Activated CD4-positive, alpha-beta T cell treated with anti-CD3 and anti-CD28 coated beads, Interleukin-2, amount 10 ng/mL, durations not matched to agents 24 days and 14 days (primary cell): ENCODE measurements at regions not wholly inside any gene's neighbourhood (a gene's known extent, or its start where the extent isn't known, plus 50 kb on each side); places are given as distances from the start of the nearest gene placed in this dataset.
"Not testable (repeated sequence)": the region's sequence is repeated elsewhere in the genome, so short reads cannot be mapped to it uniquely, and the experiment has no call there.

Experiments used
- DNase-seq: peaks from one replicate; pipeline ENCODE4 v3.0.0; 2022
- H3K27ac Mint-ChIP-seq: one replicate; pipeline ENCODE4 v1.8.0; 2022; ENCODE audit warnings: mild to moderate bottlenecking, mixed read lengths
- H3K27me3 Mint-ChIP-seq: one replicate; pipeline ENCODE4 v1.8.0; 2022; ENCODE audit warnings: mixed read lengths
- H3K36me3 Mint-ChIP-seq: one replicate; pipeline ENCODE4 v1.8.0; 2022; ENCODE audit warnings: low read depth, mild to moderate bottlenecking, mixed read lengths
- H3K4me1 Mint-ChIP-seq: one replicate; pipeline ENCODE4 v1.8.0; 2021; ENCODE audit warnings: mixed read lengths
- H3K4me3 Mint-ChIP-seq: one replicate; pipeline ENCODE4 v1.8.0; 2022; ENCODE audit warnings: mild to moderate bottlenecking, moderate library complexity, mixed read lengths
- H3K9me3 Mint-ChIP-seq: one replicate; pipeline ENCODE4 v1.8.0; 2021; ENCODE audit warnings: mixed read lengths
- intact Hi-C: fragments of 100-400 bp; cut with micrococcal nuclease; formaldehyde crosslinking; loops from one replicate; pipeline ENCODE4 v1.15.1; 2023

DNA sequence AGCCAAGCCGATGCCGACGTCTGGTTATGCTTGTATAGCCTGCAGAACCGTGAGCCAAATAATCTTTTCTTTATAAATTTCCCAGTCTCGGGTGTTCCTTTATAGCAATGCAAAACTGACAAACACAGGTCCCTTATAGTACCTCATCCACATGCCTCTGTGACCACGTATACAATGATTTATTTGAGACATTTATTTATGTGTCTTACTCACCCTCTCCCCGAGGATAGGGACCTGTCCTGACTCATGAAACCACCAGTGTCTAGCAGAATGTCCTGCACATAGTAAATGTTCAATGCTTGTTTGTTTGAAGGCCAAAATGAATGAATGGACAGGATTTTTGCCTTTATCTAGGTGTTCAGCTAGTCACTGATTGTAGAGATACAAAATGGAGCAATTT lies 147.9 kb upstream of the FZD8 start:
- Mint-ChIP-seq H3K27ac (no peak overlapping the region), H3K4me3 (no peak overlapping the region), H3K27me3 (no peaks in the 10 kb centered on the region), H3K9me3 (no peaks in the 10 kb centered on the region), H3K36me3 (no peaks in the 10 kb centered on the region), H3K4me1 (no peaks in the 10 kb centered on the region)
- no peak for DNase-seq
- intact Hi-C loops: no loop called here

DNA sequence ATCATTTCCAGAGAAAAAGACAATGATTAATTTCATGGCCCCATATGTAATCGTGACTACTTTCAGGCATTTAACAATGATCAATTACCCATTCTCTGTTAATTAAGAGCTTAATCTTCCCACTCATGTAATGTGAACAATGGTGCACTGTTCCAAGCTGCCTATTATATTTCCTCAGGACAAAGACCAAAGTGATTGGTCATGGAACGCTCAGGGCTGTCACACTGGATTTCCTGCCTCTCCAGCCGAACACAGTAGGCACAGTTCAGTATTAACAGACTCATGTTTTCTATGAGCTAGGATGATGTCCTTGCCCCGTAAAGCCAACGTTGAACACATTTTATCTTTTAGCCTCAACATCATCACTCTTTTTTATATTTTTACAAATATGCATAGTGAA lies 142.7 kb upstream of the FZD8 start:
- no peak overlapping the region for H3K27ac Mint-ChIP-seq
- intact Hi-C loops: no loop called here
- no peaks in the 10 kb centered on the region for H3K4me1 Mint-ChIP-seq
- H3K36me3 Mint-ChIP-seq: no peaks in the 10 kb centered on the region
- DNase-seq: no peak
- no peaks in the 10 kb centered on the region for H3K9me3 Mint-ChIP-seq
- no peak overlapping the region for H3K4me3 Mint-ChIP-seq
- H3K27me3 Mint-ChIP-seq: no peaks in the 10 kb centered on the region

DNA sequence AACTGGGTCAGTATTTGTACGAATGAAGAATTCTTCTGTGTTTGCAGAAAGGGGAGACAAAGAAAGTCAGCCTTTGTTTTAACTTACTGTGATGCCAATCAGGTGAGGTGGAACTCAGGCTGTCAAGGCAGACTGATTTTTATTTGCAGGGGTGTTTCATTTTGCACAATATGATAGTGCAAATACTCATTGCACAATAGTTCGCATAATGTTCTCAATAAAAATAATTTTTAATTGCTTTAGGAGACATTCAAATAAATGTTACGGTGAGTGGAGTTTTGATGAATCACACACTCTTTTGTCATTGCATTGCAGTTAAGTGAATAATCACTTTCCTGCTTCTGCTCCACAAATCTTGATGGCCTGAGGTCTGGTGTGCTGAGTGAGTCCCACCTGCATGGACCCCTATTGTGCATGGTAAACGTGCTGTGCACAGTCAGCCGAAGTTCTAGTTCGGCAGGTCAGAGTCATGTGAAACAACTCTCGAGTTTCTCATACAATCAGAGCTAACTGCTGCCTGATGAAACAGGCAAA lies 141.3 kb upstream of the FZD8 start:
- no peak for DNase-seq
- H3K27me3 Mint-ChIP-seq: no peaks in the 10 kb centered on the region

DNA sequence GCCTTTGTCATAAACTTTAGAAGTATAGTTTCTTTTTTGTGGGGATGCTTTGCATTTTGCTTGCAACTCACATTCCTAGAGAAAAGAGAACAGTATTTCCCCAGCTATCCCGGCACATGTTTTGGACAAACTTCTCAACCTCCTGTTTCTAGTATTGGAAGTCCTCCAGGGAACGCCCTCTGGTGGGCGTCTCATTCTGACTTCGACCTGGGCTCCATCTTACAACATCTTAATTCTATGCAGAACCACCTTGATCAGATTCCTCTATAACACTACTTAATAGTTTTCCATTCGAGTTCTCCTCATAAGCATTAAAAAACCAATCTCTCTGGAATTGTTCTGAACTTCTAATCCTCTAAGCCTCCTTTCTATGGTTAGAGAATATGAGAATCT lies 139.5 kb upstream of the FZD8 start:
- Mint-ChIP-seq H3K27ac (no peak overlapping the region), H3K9me3 (no peaks in the 10 kb centered on the region), H3K4me3 (no peak overlapping the region), H3K36me3 (no peaks in the 10 kb centered on the region), H3K27me3 (peaks cover 2% of the 10 kb centered on the region), H3K4me1 (no peaks in the 10 kb centered on the region)
- DNase-seq: no peak
- intact Hi-C loops: no loop called here

More for the DNA sequence above, 141.3 kb upstream of the FZD8 start:
- no peak overlapping the region for H3K27ac Mint-ChIP-seq
- no peaks in the 10 kb centered on the region for H3K9me3 Mint-ChIP-seq
- H3K4me3 Mint-ChIP-seq: no peak overlapping the region
- no peaks in the 10 kb centered on the region for H3K36me3 Mint-ChIP-seq
- intact Hi-C loops: no loop called here
- no peaks in the 10 kb centered on the region for H3K4me1 Mint-ChIP-seq

GRCh38 chr10:35780970-35781642 lies 139.0 kb upstream of the FZD8 start:
- H3K27ac Mint-ChIP-seq: no peak overlapping the region
- H3K36me3 Mint-ChIP-seq: no peaks in the 10 kb centered on the region
- H3K27me3 Mint-ChIP-seq: peaks cover 2% of the 10 kb centered on the region
- no peak overlapping the region for H3K4me3 Mint-ChIP-seq
- intact Hi-C loops: no loop called here
- no peaks in the 10 kb centered on the region for H3K4me1 Mint-ChIP-seq
- no peak for DNase-seq
- no peaks in the 10 kb centered on the region for H3K9me3 Mint-ChIP-seq

DNA sequence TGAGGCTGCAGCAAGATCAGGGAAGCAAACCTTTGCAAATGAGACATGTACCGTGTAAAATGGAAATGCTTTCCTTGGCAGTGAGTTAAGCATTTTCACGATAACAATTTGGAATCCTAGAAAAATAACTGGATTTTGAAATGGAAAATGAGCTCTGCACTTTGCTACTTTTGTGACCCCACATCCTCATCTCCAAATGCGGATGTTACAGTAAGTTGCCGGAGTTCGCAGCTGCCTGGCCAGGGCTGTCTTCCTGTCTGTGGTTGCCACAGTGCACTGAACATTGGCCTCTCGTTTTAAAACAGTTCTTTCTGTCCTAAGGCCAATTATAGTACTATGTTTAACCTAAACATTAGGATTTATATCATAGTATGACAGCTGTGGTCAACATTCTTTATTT lies 136.2 kb upstream of the FZD8 start:
- Mint-ChIP-seq H3K4me3 (no peak overlapping the region), H3K27me3 (peaks cover 2% of the 10 kb centered on the region), H3K27ac (no peak overlapping the region), H3K36me3 (no peaks in the 10 kb centered on the region), H3K9me3 (no peaks in the 10 kb centered on the region), H3K4me1 (no peaks in the 10 kb centered on the region)
- no peak for DNase-seq
- intact Hi-C loops: no loop called here

DNA sequence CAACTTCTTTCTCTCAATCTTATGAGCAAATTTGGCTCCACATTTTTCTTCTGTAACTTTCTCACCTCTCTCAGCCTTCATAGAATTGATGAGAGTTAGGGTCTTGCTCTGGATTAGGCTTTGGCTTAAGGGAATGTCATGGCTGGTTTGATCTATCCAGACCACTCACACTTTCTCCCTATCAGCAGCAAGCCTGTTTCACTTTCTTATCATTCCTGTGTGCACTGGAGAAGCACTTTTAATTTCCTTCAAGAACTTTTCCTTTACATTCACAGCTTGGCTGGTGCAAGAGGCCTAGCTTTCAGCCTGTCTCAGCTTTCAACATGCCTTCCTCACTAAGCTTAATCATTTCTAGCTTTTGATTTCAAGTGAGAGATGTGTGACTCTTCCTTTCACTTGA lies 134.5 kb upstream of the FZD8 start:
- intact Hi-C loops, H3K9me3 Mint-ChIP-seq, DNase-seq, H3K4me1 Mint-ChIP-seq, H3K36me3 Mint-ChIP-seq, H3K4me3 Mint-ChIP-seq, H3K27ac Mint-ChIP-seq, H3K27me3 Mint-ChIP-seq: not testable (repeated sequence)

GRCh38 chr10:35774109-35774508 lies 132.0 kb upstream of the FZD8 start:
- Mint-ChIP-seq H3K36me3 (no peaks in the 10 kb centered on the region), H3K27me3 (peaks cover 2% of the 10 kb centered on the region), H3K27ac (no peak overlapping the region), H3K9me3 (no peaks in the 10 kb centered on the region), H3K4me3 (no peak overlapping the region), H3K4me1 (no peaks in the 10 kb centered on the region)
- intact Hi-C loops: no loop called here
- no peak for DNase-seq

GRCh38 chr10:35770817-35771355 lies 128.8 kb upstream of the FZD8 start:
- intact Hi-C loops: no loop called here
- Mint-ChIP-seq H3K4me3 (no peak overlapping the region), H3K27ac (no peak overlapping the region), H3K9me3 (no peaks in the 10 kb centered on the region), H3K36me3 (no peaks in the 10 kb centered on the region), H3K4me1 (no peaks in the 10 kb centered on the region), H3K27me3 (no peaks in the 10 kb centered on the region)
- no peak for DNase-seq

GRCh38 chr10:35769795-35770194 lies 127.7 kb upstream of the FZD8 start:
- no peaks in the 10 kb centered on the region for H3K9me3 Mint-ChIP-seq
- H3K36me3 Mint-ChIP-seq: no peaks in the 10 kb centered on the region
- H3K27ac Mint-ChIP-seq: no peak overlapping the region
- H3K27me3 Mint-ChIP-seq: no peaks in the 10 kb centered on the region
- intact Hi-C loops: no loop called here
- DNase-seq: no peak
- no peaks in the 10 kb centered on the region for H3K4me1 Mint-ChIP-seq
- no peak overlapping the region for H3K4me3 Mint-ChIP-seq

GRCh38 chr10:35768731-35769130 lies 126.6 kb upstream of the FZD8 start:
- DNase-seq: no peak
- Mint-ChIP-seq H3K9me3 (no peaks in the 10 kb centered on the region), H3K27me3 (no peaks in the 10 kb centered on the region), H3K36me3 (no peaks in the 10 kb centered on the region), H3K4me3 (no peak overlapping the region), H3K4me1 (no peaks in the 10 kb centered on the region), H3K27ac (no peak overlapping the region)
- intact Hi-C loops: no loop called here

GRCh38 chr10:35768011-35768410 lies 125.9 kb upstream of the FZD8 start:
- H3K27me3 Mint-ChIP-seq: no peaks in the 10 kb centered on the region
- intact Hi-C loops: no loop called here
- DNase-seq: no peak
- H3K27ac Mint-ChIP-seq: no peak overlapping the region
- no peaks in the 10 kb centered on the region for H3K4me1 Mint-ChIP-seq
- H3K9me3 Mint-ChIP-seq: no peaks in the 10 kb centered on the region
- H3K36me3 Mint-ChIP-seq: no peaks in the 10 kb centered on the region
- H3K4me3 Mint-ChIP-seq: no peak overlapping the region

GRCh38 chr10:35765996-35766395 lies 123.9 kb upstream of the FZD8 start:
- Mint-ChIP-seq H3K36me3 (no peaks in the 10 kb centered on the region), H3K4me1 (no peaks in the 10 kb centered on the region), H3K27ac (no peak overlapping the region), H3K9me3 (no peaks in the 10 kb centered on the region), H3K4me3 (no peak overlapping the region), H3K27me3 (no peaks in the 10 kb centered on the region)
- intact Hi-C loops: no loop called here
- no peak for DNase-seq

DNA sequence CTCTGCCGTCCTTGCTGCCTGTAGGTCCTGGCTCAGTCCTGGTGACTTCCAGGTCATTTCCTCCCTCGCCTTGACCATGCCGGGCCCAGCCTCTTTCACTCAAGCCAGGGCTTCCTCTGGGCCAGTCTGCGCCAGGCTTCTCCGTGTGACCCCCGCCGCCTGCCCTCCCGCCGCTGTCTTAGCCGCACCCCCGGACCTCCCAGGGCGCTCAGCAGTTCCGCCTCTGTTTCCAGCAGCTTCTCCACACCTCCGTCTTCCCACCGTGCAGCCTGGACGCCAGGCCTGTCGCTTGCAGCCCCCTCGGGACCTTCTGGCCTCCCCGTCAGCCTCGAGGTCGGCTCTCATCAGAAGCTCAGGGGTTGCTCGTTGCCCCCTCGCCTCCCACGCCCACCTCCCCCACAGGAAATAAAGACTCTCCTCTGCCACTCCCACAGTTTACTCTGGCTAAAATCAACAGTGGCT lies 123.0 kb upstream of the FZD8 start:
- no peaks in the 10 kb centered on the region for H3K9me3 Mint-ChIP-seq
- no peak for DNase-seq
- no peaks in the 10 kb centered on the region for H3K36me3 Mint-ChIP-seq
- H3K4me3 Mint-ChIP-seq: no peak overlapping the region
- intact Hi-C loops: no loop called here
- no peaks in the 10 kb centered on the region for H3K4me1 Mint-ChIP-seq
- no peak overlapping the region for H3K27ac Mint-ChIP-seq
- H3K27me3 Mint-ChIP-seq: no peaks in the 10 kb centered on the region
